ENCODE measurements at regions not wholly inside any gene's neighbourhood (a gene's known extent, or its start where the extent isn't known, plus 50 kb on each side); places are given as distances from the start of the nearest gene placed in this dataset.

- no peak for DNase-seq
- no peak for ATAC-seq
- intact Hi-C loops (cut with DNase I, micrococcal nuclease), result no loop called here
Measured at GRCh38 chr1:214188835-214189234, 92.1 kb upstream of the SMYD2 start.

GRCh38 chr1:214192825-214193643 lies 87.9 kb upstream of the SMYD2 start:
- DNase-seq (no peak), ATAC-seq (no peak)
- intact Hi-C loops (cut with DNase I, micrococcal nuclease), result no loop called here

GRCh38 chr1:214193691-214194090 lies 87.3 kb upstream of the SMYD2 start:
- no peak for DNase-seq
- intact Hi-C loops (cut with DNase I, micrococcal nuclease), result no loop called here
- no peak for ATAC-seq

GRCh38 chr1:214198571-214198970 lies 82.4 kb upstream of the SMYD2 start:
- ATAC-seq (no peak), DNase-seq (no peak)
- intact Hi-C loops (cut with DNase I, micrococcal nuclease), result no loop called here

- intact Hi-C loops (cut with DNase I, micrococcal nuclease), result no loop called here
- no peak for DNase-seq
- ATAC-seq, result no peak
Measured at GRCh38 chr1:214199585-214199984, 81.4 kb upstream of the SMYD2 start.

GRCh38 chr1:214202992-214203391 lies 78.0 kb upstream of the SMYD2 start:
- no peak for ATAC-seq
- intact Hi-C loops (cut with DNase I, micrococcal nuclease), result no loop called here
- no peak for DNase-seq

- no peak for ATAC-seq
- DNase-seq, result no peak
- intact Hi-C loops (cut with DNase I, micrococcal nuclease), result no loop called here
Measured at GRCh38 chr1:214205053-214205452, 75.9 kb upstream of the SMYD2 start.

- ATAC-seq (no peak), DNase-seq (no peak)
- intact Hi-C loops (cut with DNase I, micrococcal nuclease), result no loop called here
Measured at GRCh38 chr1:214208460-214208859, 72.5 kb upstream of the SMYD2 start.

GRCh38 chr1:214209260-214209808 lies 71.6 kb upstream of the SMYD2 start:
- DNase-seq, result no peak
- ATAC-seq, result no peak
- intact Hi-C loops (cut with DNase I, micrococcal nuclease), result no loop called here

- intact Hi-C loops (cut with DNase I, micrococcal nuclease), result no loop called here
- ATAC-seq (no peak), DNase-seq (no peak)
Measured at GRCh38 chr1:214213136-214213535, 67.8 kb upstream of the SMYD2 start.

GRCh38 chr1:214214851-214215250 lies 66.1 kb upstream of the SMYD2 start:
- intact Hi-C loops (cut with DNase I, micrococcal nuclease), result loop anchor here in 1 of 2 donors (2.0 kb wide), 1 partner anchor 114 kb away; no protein-coding TSS in a partner anchor

GRCh38 chr1:214215583-214215982 lies 65.4 kb upstream of the SMYD2 start:
- ATAC-seq (no peak), DNase-seq (no peak)
- intact Hi-C loops (cut with DNase I, micrococcal nuclease), result loop anchor here in 1 of 2 donors (2.0 kb wide), 1 partner anchor 113 kb away; no protein-coding TSS in a partner anchor

More at GRCh38 chr1:214214851-214215250, 66.1 kb upstream of the SMYD2 start:
- ATAC-seq, result no peak
- no peak for DNase-seq

- DNase-seq (no peak), ATAC-seq (no peak)
- intact Hi-C loops (cut with DNase I, micrococcal nuclease), result no loop called here
Measured at GRCh38 chr1:214216021-214216420, 64.9 kb upstream of the SMYD2 start.

- intact Hi-C loops (cut with DNase I, micrococcal nuclease), result no loop called here
- DNase-seq (no peak), ATAC-seq (peak; percentile 55)
Measured at GRCh38 chr1:214216779-214217178, 64.2 kb upstream of the SMYD2 start.

GRCh38 chr1:214219902-214220301 lies 61.1 kb upstream of the SMYD2 start:
- intact Hi-C loops (cut with DNase I, micrococcal nuclease), result no loop called here
- no peak for ATAC-seq
- DNase-seq, result no peak

GRCh38 chr1:214220891-214221290 lies 60.1 kb upstream of the SMYD2 start:
- no peak for ATAC-seq
- intact Hi-C loops (cut with DNase I, micrococcal nuclease), result no loop called here

GRCh38 chr1:214224611-214225354 lies 56.2 kb upstream of the SMYD2 start:
- intact Hi-C loops (cut with DNase I, micrococcal nuclease), result no loop called here
- DNase-seq, result no peak
- ATAC-seq, result peak; percentile 24

More at GRCh38 chr1:214220891-214221290, 60.1 kb upstream of the SMYD2 start:
- no peak for DNase-seq

GRCh38 chr1:214228976-214229375 lies 52.0 kb upstream of the SMYD2 start:
- DNase-seq (no peak), ATAC-seq (no peak)
- intact Hi-C loops (cut with DNase I, micrococcal nuclease), result no loop called here

- ATAC-seq (no peak), DNase-seq (no peak)
- intact Hi-C loops (cut with DNase I, micrococcal nuclease), result no loop called here
Measured at GRCh38 chr1:214229736-214230135, 51.2 kb upstream of the SMYD2 start.

All from left colon (tissue), 2 donors.